ENCODE measurements at regions not wholly inside any gene's neighbourhood (a gene's known extent, or its start where the extent isn't known, plus 50 kb on each side); places are given as distances from the start of the nearest gene placed in this dataset.

DNA sequence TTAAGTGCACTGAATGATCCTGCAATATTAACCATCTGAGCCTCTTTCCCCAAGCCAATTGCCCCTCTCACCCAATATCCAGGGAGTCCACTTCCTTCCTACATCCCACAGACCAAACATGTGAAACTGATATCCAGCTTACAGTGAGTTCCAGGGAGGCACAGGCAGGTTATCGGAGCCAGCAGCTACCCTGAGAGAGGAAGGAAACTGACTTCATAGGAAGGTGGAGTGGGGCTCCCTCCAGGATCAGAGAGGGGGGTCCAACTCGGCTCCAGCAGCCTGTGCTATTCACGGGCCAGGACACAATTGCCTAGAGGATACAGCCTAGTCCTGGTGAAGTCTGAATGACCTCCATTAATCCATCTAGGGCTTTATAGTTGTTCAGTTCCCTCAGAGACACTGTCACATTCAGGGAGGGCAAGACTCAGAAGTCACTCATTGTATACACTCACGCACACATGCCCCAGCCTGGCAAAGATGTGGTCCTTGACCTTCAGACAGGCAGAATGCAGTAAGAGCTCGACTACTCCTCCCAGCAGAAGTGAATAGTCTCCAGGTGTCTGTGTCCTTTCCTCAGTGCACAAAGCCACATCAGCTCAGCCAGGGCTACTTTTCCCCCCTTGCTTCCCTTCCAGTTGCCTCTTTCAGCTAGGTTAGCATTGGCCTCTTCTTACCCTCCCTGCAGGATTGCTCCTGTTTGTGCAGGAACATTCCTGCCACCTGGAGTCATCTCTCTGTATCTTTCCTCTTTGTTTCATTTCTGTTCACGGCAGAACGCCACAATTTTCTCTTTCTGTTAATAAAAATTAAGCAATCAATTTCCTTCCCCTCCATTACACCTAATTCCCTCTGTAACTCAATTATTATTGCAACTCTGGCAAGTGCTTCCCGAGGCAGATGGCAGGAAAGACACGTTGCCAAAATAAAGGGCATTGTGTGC lies 501.7 kb downstream of the ARHGEF28 start:
- Histone ChIP-seq H3K23ac (ENCODE audit: insufficient read length) (no peak overlapping the region), H3K4me1 (replicated peaks in 1 of 4; ENCODE audit: control insufficient read depth in 3 of 4, insufficient read depth in 4 of 4, low read length in 3 of 4) (no peaks in the 10 kb centered on the region), H3K36me3 (ENCODE audit: control insufficient read depth in 2 of 4, insufficient read depth in 4 of 4, low read length in 3 of 4) (no peaks in the 10 kb centered on the region), H3K4me3 (ENCODE audit: extremely low read depth in 1 of 4, insufficient read depth in 2 of 4, low read depth in 3 of 4, low read length in 4 of 4) (no peak overlapping the region), H4K8ac (ENCODE audit: extremely low read depth, insufficient read depth, low read length) (no peak overlapping the region), H2BK5ac (ENCODE audit: low read depth, low read length) (no peak overlapping the region), H4K20me1 (replicated peaks in 1 of 2; ENCODE audit: control insufficient read depth in 1 of 2, insufficient read depth in 2 of 2, low read length in 2 of 2) (no peaks in the 10 kb centered on the region), H2AK5ac (ENCODE audit: low read depth, low read length) (no peak overlapping the region), H3K4me2 (ENCODE audit: insufficient read depth in 1 of 2, low read depth in 2 of 2, low read length in 2 of 2) (no peak overlapping the region), H3K79me1 (ENCODE audit: low read depth, low read length) (no peaks in the 10 kb centered on the region), H3K56ac (replicated peaks; ENCODE audit: insufficient read length, low read depth, low read length) (no peak overlapping the region), H3K79me2 (ENCODE audit: control insufficient read depth in 1 of 2, insufficient read depth in 2 of 2, low read length in 2 of 2) (no peaks in the 10 kb centered on the region), H3K4ac (replicated peaks; ENCODE audit: insufficient read length, low read depth, low read length) (no peak overlapping the region), H3K27me3 (replicated peaks in 1 of 4; ENCODE audit: control insufficient read depth in 3 of 4, extremely low read depth in 1 of 4, insufficient read depth in 3 of 4, low read length in 3 of 4) (no peaks in the 10 kb centered on the region), H2BK120ac (replicated peaks; ENCODE audit: low read depth, low read length) (no peak overlapping the region), H3K9me3 (ENCODE audit: insufficient read depth in 2 of 2, low read depth in 1 of 2, low read length in 1 of 2) (no peaks in the 10 kb centered on the region), H2BK15ac (ENCODE audit: low read length) (no peak overlapping the region), H3K27ac (ENCODE audit: low read depth, low read length) (no peak overlapping the region), H4K5ac (ENCODE audit: insufficient read length, low read depth, low read length) (no peak overlapping the region), H2AFZ (ENCODE audit: low read length) (peak overlapping the region; percentile 57; the same call in 1 of the 2 replicates), H4K91ac (replicated peaks; ENCODE audit: insufficient read length, low read length) (no peak overlapping the region), H3K23me2 (ENCODE audit: low read depth, low read length) (no peaks in the 10 kb centered on the region), H2BK20ac (ENCODE audit: low read length) (no peak overlapping the region), H3K9ac (replicated peaks in 1 of 4; ENCODE audit: extremely low read depth in 1 of 4, low read depth in 3 of 4, low read length in 3 of 4) (no peak overlapping the region), H2BK12ac (ENCODE audit: low read depth, low read length) (no peak overlapping the region), H3K14ac (ENCODE audit: insufficient read length) (no peak overlapping the region), H3K18ac (ENCODE audit: extremely low read depth, low read length) (no peak overlapping the region)
- FAIRE-seq (no peak), DNase-seq (ENCODE audit: low read depth in 1 of 2, low spot score in 2 of 2) (no peak)
- ChIA-PET POLR2A (ENCODE audit: partially characterized antibody) (no interaction called here), CTCF (ENCODE audit: partially characterized antibody) (interaction anchor here (0.6 to 1.6 kb wide), 5 partner anchors 9 to 536 kb away, joined by 3 to 6 read pairs (median 4); no protein-coding TSS in a partner anchor)
- 88% methylated on average over 8 of the region's 9 CpGs; no CpG with 5 or more reads in 1 of the 2 experiments for WGBS, 2 experiments (ENCODE audit: extremely low coverage in 1 of 2, insufficient coverage in 1 of 2, insufficient read length in 1 of 2, insufficient replicate concordance in 2 of 2, low coverage in 1 of 2, low lambda C conversion rate in 2 of 2, missing lambda C conversion rate in 1 of 2)
- TF ChIP-seq CHD2 (IDR thresholded peaks at IDR 0.05; ENCODE audit: low read length) (no peak), POLR2A (IDR thresholded peaks at IDR 0.05; ENCODE audit: control extremely low read depth in 1 of 2, low read depth in 2 of 2, low read length in 2 of 2) (no peak), KDM5A (IDR thresholded peaks at IDR 0.05; ENCODE audit: low read length) (no peak), NANOG (IDR thresholded peaks at IDR 0.05; ENCODE audit: insufficient read depth, low read depth, low read length, poor library complexity, severe bottlenecking) (no peak), POU5F1 (IDR thresholded peaks at IDR 0.05; ENCODE audit: low read depth, low read length) (no peak), RNF2 (IDR thresholded peaks at IDR 0.05; ENCODE audit: borderline replicate concordance, low read depth, low read length, missing control alignments, poor library complexity, severe bottlenecking) (no peak), TCF12 (IDR thresholded peaks at IDR 0.05; ENCODE audit: low read depth, low read length) (no peak), SAP30 (IDR thresholded peaks at IDR 0.05; ENCODE audit: insufficient read depth, insufficient replicate concordance, low read length) (no peak), TEAD4 (IDR thresholded peaks at IDR 0.05; ENCODE audit: low read depth, low read length) (peak; percentile 71)
